DLD1 (cell line): ENCODE measurements at regions not wholly inside any gene's neighbourhood (a gene's known extent, or its start where the extent isn't known, plus 50 kb on each side); places are given as distances from the start of the nearest gene placed in this dataset.

ENCODE experiments used
- in situ Hi-C: cut with HindIII; loops from 2 replicates; pipeline ENCODE4 v1.10.0; 2017; ENCODE audit warnings: low sequenced_read_pairs

DNA sequence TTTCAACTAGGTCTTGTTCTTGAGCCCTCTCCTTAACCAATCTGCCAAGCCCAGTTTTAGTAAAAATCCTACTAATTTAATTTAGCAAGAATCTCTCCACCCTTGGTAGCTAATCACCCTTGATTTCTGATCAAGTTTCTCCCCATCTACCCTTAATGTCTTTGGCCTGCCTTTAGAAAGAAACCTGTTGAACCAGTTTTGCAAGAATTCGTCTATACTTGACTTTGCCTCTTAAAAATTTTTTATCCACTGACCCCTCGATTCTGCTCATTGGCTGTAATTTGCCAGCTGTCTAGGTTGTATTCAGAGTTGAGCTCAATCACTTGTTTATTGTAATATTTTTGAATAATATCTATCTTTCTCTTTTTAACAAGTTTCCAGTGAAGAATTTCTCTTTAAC, 1138.5 kb downstream of the CDH11 start:
- in situ Hi-C loops: no loop called here

GRCh38 chr16:63982741-63983140, 1139.1 kb downstream of the CDH11 start:
- in situ Hi-C loops: no loop called here

DNA sequence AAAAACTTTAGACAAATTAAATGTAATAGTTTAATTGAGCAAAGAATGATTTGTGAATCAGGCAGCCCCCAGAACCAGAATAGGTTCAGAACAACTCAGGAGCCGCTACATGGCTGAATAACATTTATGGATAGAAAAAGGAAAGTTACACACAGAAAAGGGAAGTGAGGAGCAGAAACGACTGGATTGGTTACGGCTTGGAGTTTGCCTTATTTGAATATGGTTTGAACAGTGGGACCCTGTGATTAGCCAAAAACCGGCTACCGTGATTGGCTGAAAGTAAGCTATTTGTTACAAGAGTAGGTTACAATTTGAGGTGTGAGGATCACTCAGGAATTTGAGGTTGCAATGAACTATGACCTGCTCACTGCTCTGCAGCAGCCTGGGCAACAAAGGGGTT, 1139.8 kb downstream of the CDH11 start:
- in situ Hi-C loops: no loop called here

- in situ Hi-C loops: no loop called here
These were observed 1140.2 kb downstream of the CDH11 start for GRCh38 chr16:63981639-63982038.

DNA sequence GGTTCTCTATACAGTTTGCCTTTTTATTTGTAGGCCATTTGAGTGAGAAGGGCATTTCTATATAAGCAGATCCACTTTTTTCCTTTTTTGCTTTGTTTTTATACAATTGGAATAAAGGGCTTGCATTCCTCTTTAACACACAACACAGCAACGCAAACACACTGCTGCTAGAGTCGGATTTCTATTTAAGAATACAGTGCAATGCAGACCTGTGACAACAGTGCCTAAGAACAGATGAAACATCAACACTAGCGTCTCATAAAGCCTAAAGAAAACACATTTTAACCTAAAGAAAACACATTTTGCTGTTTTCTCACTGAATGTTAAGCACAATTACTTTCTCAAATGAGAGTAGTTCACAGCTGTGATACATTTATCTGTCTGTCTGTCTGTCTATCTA, 1141.1 kb downstream of the CDH11 start:
- in situ Hi-C loops: no loop called here

DNA sequence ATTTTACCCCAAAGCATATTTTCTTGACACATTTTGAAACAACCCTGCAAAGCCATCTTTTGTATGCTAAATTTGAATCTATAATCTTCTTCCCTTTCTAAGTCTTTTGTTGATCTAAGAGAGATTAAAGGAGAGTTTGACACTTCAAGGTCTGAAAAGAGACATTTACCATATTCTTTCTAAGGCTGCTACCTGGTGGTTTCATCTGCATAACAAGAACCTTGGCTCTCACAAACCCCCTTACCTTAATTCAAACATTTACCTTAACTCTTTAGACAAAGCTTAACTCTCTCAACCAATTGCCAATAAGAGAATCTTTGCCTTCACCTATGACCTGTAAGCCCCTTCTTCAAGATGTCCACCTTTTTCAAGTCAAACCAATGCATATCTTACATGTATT, 1143.6 kb downstream of the CDH11 start:
- in situ Hi-C loops: no loop called here

GRCh38 chr16:63976345-63976744, 1145.5 kb downstream of the CDH11 start:
- in situ Hi-C loops: no loop called here

GRCh38 chr16:63975669-63976068, 1146.2 kb downstream of the CDH11 start:
- in situ Hi-C loops: no loop called here

DNA sequence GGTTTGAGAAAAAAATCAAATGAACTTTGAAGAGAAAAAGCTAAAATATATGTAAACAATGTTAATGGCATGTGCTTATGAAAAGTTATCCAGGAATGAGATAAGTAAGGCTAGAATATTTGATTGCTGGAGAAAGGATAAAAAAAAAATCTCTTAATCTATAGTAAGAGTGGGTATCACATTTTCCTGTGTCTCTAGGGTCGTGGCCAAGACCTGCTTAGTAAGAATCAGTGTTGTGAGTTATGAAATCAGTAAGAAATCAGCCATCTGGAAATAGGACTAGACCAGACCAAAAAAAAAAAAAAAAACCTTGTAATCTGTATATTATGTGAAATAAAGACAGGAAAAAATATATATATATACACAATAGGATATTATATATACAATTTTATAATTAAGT, 1153.9 kb downstream of the CDH11 start:
- in situ Hi-C loops: no loop called here

DNA sequence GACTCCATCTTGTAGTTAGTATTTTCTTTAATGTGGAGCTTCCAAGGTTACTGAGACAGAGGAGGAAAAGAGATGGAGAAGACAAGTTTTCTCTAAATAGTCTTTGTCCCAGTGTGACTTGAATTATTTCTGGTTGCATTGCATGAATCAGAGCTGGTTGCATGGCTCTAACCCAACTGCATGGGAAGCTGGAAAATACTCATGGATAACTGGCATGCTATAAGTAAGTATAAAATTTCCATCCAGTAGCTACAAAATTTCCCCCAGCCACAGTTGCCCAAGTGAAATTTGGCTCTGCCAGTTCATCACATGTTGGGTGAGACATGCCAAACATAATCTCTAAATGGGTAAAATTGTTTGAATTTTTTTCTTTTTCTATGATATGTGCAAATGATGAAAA, 1161.5 kb downstream of the CDH11 start:
- in situ Hi-C loops: no loop called here

- in situ Hi-C loops: no loop called here
These were observed 1174.8 kb downstream of the CDH11 start for GRCh38 chr16:63947022-63947421.

GRCh38 chr16:63945806-63946205, 1176.1 kb downstream of the CDH11 start:
- in situ Hi-C loops: no loop called here

DNA sequence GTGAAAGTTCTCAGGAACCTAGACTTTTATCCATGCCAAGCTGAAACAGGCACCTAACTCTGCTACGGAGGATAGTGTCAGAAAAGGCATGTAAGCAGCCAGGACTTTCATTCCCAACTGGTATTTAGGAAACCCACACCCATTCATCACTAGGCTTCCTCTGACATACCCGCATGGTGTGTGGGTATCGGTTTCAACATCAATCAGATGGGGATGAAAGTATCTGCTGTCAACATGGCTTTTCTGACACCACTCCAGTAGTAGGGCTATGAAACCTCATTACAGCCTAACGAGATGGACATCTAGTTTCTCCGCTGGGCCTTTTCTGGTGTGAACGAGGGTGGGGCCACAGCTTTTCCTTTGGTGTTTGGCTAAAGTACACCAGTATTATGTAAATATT, 1178.3 kb downstream of the CDH11 start:
- in situ Hi-C loops: no loop called here

DNA sequence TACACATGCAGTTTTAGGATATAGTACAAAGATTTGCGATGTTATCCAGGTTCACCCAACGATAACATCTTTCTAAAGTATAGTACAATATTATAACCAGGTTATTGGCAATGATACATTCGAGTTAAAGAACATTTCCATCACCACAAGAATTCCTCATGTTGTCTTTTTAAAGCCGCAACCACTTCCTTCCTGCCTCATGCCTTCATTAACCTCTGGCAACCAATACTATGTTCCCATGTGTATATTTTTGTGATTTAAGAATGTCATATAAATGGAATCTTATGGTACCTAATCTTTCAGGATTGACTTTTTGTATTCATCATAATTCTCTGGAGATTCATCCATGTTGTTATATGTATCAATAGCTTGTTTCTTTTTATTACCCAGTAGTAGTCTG, 1183.2 kb downstream of the CDH11 start:
- in situ Hi-C loops: no loop called here

DNA sequence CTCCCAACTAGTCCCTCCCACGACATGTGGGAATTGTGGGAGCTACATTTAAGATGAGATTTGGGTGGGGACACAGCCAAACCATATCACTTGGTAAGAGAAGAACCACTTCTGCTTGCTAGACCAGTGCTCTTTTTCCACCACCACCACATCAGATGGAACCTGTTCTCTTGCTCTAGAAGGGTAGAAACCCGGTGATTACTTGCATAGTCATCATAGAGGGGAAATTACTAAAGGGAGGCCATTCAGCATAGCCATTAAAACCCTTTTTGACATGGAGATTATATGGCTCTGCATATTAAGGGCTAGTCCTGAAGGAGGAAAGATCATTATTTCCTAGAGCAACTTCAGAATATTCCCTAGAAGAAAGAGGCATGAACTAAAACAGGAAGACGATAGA, 1188.0 kb downstream of the CDH11 start:
- in situ Hi-C loops: no loop called here

DNA sequence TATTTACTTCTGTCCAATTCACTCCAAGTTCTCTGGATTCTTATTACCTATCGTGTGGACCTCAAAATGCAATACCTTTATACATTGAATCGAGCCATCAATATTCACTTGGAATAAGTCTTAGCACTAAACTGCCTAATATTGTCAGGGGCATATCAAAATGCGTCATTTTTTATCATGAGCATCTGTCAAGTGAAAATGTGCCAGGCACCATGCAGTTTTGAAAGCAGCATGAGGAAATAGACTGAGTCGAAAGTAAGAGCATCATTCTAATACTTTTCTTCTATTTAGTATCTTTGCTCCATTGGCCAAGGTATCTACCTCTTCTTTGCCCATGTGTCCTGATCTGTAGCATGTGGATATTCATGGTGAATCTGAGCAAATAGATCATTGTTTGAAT, 1193.4 kb downstream of the CDH11 start:
- in situ Hi-C loops: no loop called here

GRCh38 chr16:63925221-63925620, 1196.6 kb downstream of the CDH11 start:
- in situ Hi-C loops: no loop called here

DNA sequence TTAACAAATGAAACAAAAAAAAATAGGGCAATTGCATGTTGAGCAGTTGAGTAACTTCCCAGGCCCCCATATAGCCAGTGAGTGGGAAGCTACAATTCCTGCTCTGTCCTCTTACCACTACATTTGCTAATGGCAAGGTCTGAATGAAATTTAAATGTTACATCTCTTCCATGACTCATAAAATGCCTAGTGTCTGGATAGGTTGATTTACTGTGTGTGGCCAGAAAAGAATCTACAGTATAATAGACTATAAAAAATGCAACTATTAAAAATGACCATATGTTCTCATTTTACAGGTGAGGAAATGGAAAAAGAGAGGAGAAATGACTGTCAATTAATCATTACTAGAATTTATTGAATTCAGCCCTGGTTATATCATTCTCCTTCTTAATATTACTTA, 1199.3 kb downstream of the CDH11 start:
- in situ Hi-C loops: no loop called here

GRCh38 chr16:63921737-63922295, 1200.0 kb downstream of the CDH11 start:
- in situ Hi-C loops: no loop called here

DNA sequence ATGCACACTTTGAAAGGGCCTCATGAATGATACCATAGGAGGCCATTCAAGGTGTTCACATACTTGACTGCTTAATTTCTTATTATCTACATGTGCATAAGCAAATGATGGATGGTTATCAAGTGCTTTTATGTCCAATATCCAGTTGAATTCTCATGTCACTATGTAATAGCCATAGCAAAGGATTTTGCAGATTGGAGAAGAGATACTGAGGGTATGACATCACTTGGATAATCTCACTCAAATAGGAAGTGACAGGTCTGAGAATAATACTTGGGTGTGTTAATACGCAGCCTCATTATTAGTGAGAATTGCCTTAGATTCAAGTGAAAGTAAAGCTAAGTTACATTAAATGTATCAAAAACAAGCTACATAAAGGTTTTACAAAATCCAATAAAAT, 1208.6 kb downstream of the CDH11 start:
- in situ Hi-C loops: no loop called here

- in situ Hi-C loops: no loop called here
These were observed 1214.6 kb downstream of the CDH11 start for GRCh38 chr16:63907251-63907650.

- in situ Hi-C loops: no loop called here
These were observed 1216.9 kb downstream of the CDH11 start for GRCh38 chr16:63904930-63905329.

DNA sequence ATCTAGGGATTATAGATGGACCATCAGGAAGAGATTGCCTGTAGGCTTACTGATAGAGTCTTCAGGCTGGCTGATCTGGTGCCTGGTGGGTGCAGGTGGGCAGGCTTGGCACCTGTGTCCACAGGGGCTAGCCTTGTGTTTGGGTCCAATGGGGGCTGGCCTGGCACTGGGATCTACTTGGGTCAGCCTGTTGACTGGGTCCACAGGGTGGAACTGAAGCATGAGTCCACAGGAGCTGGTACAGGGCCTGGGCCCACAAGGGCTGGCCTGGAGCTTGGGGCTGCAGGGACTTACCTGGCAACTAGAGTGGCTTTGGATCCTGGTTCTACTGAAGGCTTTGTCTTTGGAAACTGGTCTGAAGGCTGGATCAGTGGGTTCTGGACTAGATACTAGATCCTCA, 1217.7 kb downstream of the CDH11 start:
- in situ Hi-C loops: no loop called here
